ENCODE measurements at regions not wholly inside any gene's neighbourhood (a gene's known extent, or its start where the extent isn't known, plus 50 kb on each side); places are given as distances from the start of the nearest gene placed in this dataset.

- TF ChIP-seq CTCF (IDR thresholded peaks at IDR 0.05; ENCODE audit: low read depth, low read length) = no peak
- no peak for DNase-seq
- H3K27me3 ChIP-seq = no peaks in the 10 kb centered on the region
- H3K4me1 ChIP-seq = no peaks in the 10 kb centered on the region
- no peaks in the 10 kb centered on the region for H3K36me3 ChIP-seq
- no peak overlapping the region for H3K4me3 ChIP-seq (ENCODE audit: low read depth, low read length)
- H3K9me3 ChIP-seq = no peaks in the 10 kb centered on the region
These were observed 91.3 kb downstream of the RPE65 start for GRCh38 chr1:68358439-68358838.

GRCh38 chr1:68355614-68356013 lies 94.1 kb downstream of the RPE65 start:
- Histone ChIP-seq H3K36me3 (no peaks in the 10 kb centered on the region), H3K4me3 (ENCODE audit: low read depth, low read length) (no peak overlapping the region), H3K9me3 (no peaks in the 10 kb centered on the region), H3K27me3 (no peaks in the 10 kb centered on the region), H3K4me1 (no peaks in the 10 kb centered on the region)
- no peak for DNase-seq
- no peak for TF ChIP-seq CTCF (IDR thresholded peaks at IDR 0.05; ENCODE audit: low read depth, low read length)

GRCh38 chr1:68352202-68352601 lies 97.6 kb downstream of the RPE65 start:
- no peak for TF ChIP-seq CTCF (IDR thresholded peaks at IDR 0.05; ENCODE audit: low read depth, low read length)
- Histone ChIP-seq H3K36me3 (no peaks in the 10 kb centered on the region), H3K9me3 (no peaks in the 10 kb centered on the region), H3K4me3 (ENCODE audit: low read depth, low read length) (no peak overlapping the region), H3K27me3 (no peaks in the 10 kb centered on the region), H3K4me1 (no peaks in the 10 kb centered on the region)
- DNase-seq = no peak

GRCh38 chr1:68347415-68347814 lies 102.3 kb downstream of the RPE65 start:
- no peak overlapping the region for H3K4me3 ChIP-seq (ENCODE audit: low read depth, low read length)
- H3K9me3 ChIP-seq = no peaks in the 10 kb centered on the region
- H3K4me1 ChIP-seq = no peaks in the 10 kb centered on the region
- H3K36me3 ChIP-seq = no peaks in the 10 kb centered on the region
- no peak for DNase-seq
- H3K27me3 ChIP-seq = no peaks in the 10 kb centered on the region
- no peak for TF ChIP-seq CTCF (IDR thresholded peaks at IDR 0.05; ENCODE audit: low read depth, low read length)

GRCh38 chr1:68346188-68346808 lies 103.5 kb downstream of the RPE65 start:
- DNase-seq = no peak
- no peak overlapping the region for H3K4me3 ChIP-seq (ENCODE audit: low read depth, low read length)
- no peaks in the 10 kb centered on the region for H3K9me3 ChIP-seq
- H3K36me3 ChIP-seq = no peaks in the 10 kb centered on the region
- TF ChIP-seq CTCF (IDR thresholded peaks at IDR 0.05; ENCODE audit: low read depth, low read length) = peak; percentile 35; the same call in 1 of the 2 replicates
- H3K4me1 ChIP-seq = no peaks in the 10 kb centered on the region
- H3K27me3 ChIP-seq = no peaks in the 10 kb centered on the region

- Histone ChIP-seq H3K4me1 (no peaks in the 10 kb centered on the region), H3K9me3 (no peaks in the 10 kb centered on the region), H3K4me3 (ENCODE audit: low read depth, low read length) (no peak overlapping the region), H3K27me3 (no peaks in the 10 kb centered on the region), H3K36me3 (no peaks in the 10 kb centered on the region)
- no peak for DNase-seq
- no peak for TF ChIP-seq CTCF (IDR thresholded peaks at IDR 0.05; ENCODE audit: low read depth, low read length)
These were observed 105.5 kb downstream of the RPE65 start for GRCh38 chr1:68344208-68344607.
